Mucosa of descending colon (tissue), 3 donors: ENCODE measurements at regions not wholly inside any gene's neighbourhood (a gene's known extent, or its start where the extent isn't known, plus 50 kb on each side); places are given as distances from the start of the nearest gene placed in this dataset.
A peak's percentile ranks its signal among the peaks of the same experiment; 100 is the strongest.

Experiments
- ATAC-seq: fragments of 200-7000 bp; cut with Tn5 transposase; one replicate; pipeline ENCODE4 v1.9.1; 2020; ENCODE audit warnings: mild to moderate bottlenecking, moderate library complexity
- DNase-seq, 3 donors: peaks; one replicate each; pipeline ENCODE4 v3.0.0-alpha.2; 2020
- H3K36me3 ChIP-seq: fragments of 200-600 bp; one replicate; pipeline ENCODE4 v1.8.0; 2021; ENCODE audit warnings: low read depth, mild to moderate bottlenecking
- H3K4me1 ChIP-seq: fragments of 200-600 bp; one replicate; pipeline ENCODE4 v1.8.0; 2021; ENCODE audit warnings: low read depth, mild to moderate bottlenecking
- H3K4me3 ChIP-seq: fragments of 200-600 bp; one replicate; pipeline ENCODE4 v1.8.0; 2021; ENCODE audit warnings: mild to moderate bottlenecking
- H3K9me3 ChIP-seq: fragments of 200-600 bp; one replicate; pipeline ENCODE4 v1.8.0; 2021; ENCODE audit warnings: mild to moderate bottlenecking
- intact Hi-C, 2 donors: fragments of 100-400 bp; cut with DNase I in 1 of 2; cut with micrococcal nuclease in 1 of 2; formaldehyde crosslinking; loops; one replicate each; pipeline versions ENCODE4 v1.11.0 to v1.11.1; 2022; cut with DNase I, micrococcal nuclease
- TF ChIP-seq, protein P1 (sequence below): fragments of 200-600 bp; IDR thresholded peaks from one replicate; pipeline ENCODE4 v1.8.0; 2022; ENCODE audit warnings: antibody characterized with exemption, mild to moderate bottlenecking
- donor health status: DM: no; HTN: no; CAD: no; lungs with moderate emphysema.
- donor health status: DM: no; HTN: no; CAD: no.
- donor health status: DM: no; HTN: yes; CAD: no.

DNA sequence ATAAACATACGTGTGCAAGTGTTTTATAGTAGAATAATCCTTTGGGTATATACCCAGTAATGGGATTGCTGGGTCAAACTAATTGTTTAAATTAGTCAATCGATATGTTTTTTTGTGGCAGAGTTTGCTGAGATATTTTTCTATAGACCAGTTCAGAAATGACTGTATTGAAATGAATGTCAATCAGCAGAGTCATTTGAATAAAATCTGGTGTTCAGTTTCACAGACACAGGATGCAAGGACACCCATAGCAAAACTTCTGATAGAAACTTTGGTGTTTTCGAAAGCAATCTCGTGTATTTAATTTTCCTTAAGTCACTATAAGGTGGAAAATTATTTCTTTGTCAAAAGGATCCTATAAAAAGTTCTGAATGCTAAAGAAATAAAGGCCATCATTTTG lies 434.4 kb downstream of the RAP2B start:
- intact Hi-C loops: no loop called here
- no peak for DNase-seq
- ATAC-seq: no peak
- H3K36me3 ChIP-seq: no peaks in the 10 kb centered on the region
- no peaks in the 10 kb centered on the region for H3K4me1 ChIP-seq
- no peaks in the 10 kb centered on the region for H3K9me3 ChIP-seq
- H3K4me3 ChIP-seq: no peak overlapping the region
- TF ChIP-seq, protein P1, sequence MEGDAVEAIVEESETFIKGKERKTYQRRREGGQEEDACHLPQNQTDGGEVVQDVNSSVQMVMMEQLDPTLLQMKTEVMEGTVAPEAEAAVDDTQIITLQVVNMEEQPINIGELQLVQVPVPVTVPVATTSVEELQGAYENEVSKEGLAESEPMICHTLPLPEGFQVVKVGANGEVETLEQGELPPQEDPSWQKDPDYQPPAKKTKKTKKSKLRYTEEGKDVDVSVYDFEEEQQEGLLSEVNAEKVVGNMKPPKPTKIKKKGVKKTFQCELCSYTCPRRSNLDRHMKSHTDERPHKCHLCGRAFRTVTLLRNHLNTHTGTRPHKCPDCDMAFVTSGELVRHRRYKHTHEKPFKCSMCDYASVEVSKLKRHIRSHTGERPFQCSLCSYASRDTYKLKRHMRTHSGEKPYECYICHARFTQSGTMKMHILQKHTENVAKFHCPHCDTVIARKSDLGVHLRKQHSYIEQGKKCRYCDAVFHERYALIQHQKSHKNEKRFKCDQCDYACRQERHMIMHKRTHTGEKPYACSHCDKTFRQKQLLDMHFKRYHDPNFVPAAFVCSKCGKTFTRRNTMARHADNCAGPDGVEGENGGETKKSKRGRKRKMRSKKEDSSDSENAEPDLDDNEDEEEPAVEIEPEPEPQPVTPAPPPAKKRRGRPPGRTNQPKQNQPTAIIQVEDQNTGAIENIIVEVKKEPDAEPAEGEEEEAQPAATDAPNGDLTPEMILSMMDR: no peak

DNA sequence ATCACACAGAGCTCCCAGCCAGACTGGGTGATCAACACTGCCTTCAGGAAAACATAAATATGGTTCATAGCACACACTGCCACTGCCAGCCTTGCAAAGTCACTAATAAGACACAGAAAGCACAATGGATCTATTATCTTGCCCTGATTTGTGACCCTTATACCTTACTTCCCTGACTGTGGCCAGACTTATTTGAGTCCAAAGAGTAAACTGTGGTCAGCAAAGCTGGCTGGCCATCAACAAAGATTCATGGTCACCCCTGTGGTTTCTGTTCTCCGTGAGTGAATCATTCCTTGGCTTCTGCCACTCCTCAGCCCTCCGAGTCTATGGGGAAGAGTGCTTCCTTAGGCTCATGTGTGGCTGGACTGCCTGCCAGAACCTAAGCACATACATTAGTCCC lies 437.7 kb downstream of the RAP2B start:
- TF ChIP-seq, protein P1: no peak
- DNase-seq (no peak), ATAC-seq (peak; percentile 66)
- Histone ChIP-seq H3K36me3 (no peaks in the 10 kb centered on the region), H3K4me1 (no peaks in the 10 kb centered on the region), H3K9me3 (no peaks in the 10 kb centered on the region), H3K4me3 (no peak overlapping the region)
- intact Hi-C loops: no loop called here

DNA sequence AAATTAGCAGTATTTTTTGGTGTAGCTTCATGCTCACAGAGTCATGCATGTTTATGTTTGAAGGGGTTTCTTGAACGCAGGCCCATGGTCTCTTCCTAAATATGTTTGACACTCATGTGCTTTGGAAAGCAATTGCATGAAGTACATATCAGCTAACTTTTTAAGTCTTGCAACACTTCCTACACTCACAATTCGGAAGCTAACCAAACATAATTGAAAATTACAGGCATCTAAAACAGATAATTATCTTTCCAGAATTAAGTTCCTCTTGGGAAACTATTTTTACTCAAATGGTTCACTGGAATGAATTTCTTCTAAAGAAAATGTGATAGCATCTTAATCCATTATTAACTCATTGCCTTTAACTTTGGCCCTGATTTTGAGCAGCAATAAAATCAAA lies 438.9 kb downstream of the RAP2B start:
- no peak for ATAC-seq
- Histone ChIP-seq H3K4me1 (no peaks in the 10 kb centered on the region), H3K9me3 (no peaks in the 10 kb centered on the region), H3K4me3 (no peak overlapping the region), H3K36me3 (no peaks in the 10 kb centered on the region)
- DNase-seq: no peak
- intact Hi-C loops: no loop called here
- TF ChIP-seq, protein P1: no peak

DNA sequence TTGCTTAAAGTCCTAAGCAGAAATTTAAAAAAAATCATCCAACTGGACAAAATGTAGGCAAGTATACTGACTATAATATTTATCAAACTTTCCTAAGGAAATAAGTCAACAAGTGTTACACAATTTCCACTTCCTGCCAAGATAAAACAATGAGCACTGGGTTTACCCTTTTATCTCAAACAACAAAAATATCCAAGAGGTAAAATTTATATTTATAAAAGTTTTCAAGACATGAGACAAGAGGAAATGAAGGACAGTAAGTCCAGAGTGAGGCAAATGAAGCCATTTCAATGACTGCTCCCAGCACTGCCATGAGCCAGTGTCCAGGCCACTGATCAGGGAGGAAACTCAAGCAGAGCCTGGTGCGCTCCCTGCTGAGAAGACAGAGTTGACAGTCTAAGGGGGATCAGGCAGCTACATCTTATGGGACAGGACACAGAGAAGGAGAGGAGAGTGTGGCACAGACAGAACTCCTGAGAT lies 439.4 kb downstream of the RAP2B start:
- H3K9me3 ChIP-seq: no peaks in the 10 kb centered on the region
- TF ChIP-seq, protein P1: no peak
- intact Hi-C loops: no loop called here
- no peaks in the 10 kb centered on the region for H3K4me1 ChIP-seq
- DNase-seq: no peak
- no peaks in the 10 kb centered on the region for H3K36me3 ChIP-seq
- no peak overlapping the region for H3K4me3 ChIP-seq
- no peak for ATAC-seq

DNA sequence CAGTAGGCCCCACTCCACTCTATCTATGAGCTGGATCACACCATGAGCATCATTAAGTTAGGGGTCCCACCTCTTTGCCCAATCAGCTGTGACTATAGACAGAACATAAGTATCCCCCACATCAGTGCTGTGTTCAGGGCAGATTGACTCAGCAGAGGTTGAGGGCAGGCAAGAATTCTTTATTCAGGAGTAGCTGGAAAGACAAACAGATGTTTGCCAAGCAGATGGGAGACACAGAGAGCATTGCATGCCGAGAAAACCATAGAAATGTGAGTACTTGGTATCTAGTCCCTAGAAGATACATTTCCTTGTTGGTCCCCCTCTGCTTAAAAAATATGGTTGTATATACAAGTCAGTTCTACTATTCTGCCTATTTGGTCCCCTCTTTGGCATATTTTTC lies 440.8 kb downstream of the RAP2B start:
- intact Hi-C loops: no loop called here
- Histone ChIP-seq H3K36me3 (no peaks in the 10 kb centered on the region), H3K4me3 (no peak overlapping the region), H3K9me3 (no peaks in the 10 kb centered on the region), H3K4me1 (no peaks in the 10 kb centered on the region)
- DNase-seq (no peak), ATAC-seq (no peak)
- TF ChIP-seq, protein P1: no peak

DNA sequence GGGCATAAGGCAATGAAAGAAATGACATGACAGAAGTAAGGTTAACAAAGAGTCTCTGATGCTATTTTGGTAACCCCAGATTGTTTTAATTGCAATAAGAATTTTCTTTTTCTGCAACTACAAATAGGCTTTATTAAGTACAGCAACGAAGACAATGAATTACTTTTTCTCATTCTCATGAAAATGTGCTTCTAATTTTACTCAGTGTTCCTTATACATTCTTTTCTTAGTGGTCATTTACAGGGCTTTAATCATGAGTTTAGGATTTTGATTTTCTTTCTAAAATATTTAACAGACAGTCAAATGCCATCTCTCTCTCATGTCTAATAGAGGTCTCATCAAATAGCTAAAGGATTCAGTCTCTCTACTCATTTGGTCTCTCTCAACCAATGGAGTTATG lies 452.1 kb downstream of the RAP2B start:
- TF ChIP-seq, protein P1: no peak
- H3K4me3 ChIP-seq: no peak overlapping the region
- DNase-seq (no peak), ATAC-seq (no peak)
- no peaks in the 10 kb centered on the region for H3K36me3 ChIP-seq
- intact Hi-C loops: no loop called here
- no peaks in the 10 kb centered on the region for H3K4me1 ChIP-seq
- H3K9me3 ChIP-seq: no peaks in the 10 kb centered on the region
